Suprapubic skin (tissue), 4 donors: ENCODE measurements at regions not wholly inside any gene's neighbourhood (a gene's known extent, or its start where the extent isn't known, plus 50 kb on each side); places are given as distances from the start of the nearest gene placed in this dataset.

ENCODE experiments used
- EP300 ChIP-seq: sonication (generic); formaldehyde crosslinking; IDR thresholded peaks from one replicate; pipeline ENCODE4 v1.6.1; 2017; ENCODE audit warnings: antibody characterized with exemption
- POLR2A ChIP-seq, 2 donors: fragments of 450-650 bp; IDR thresholded peaks; one replicate each; pipeline ENCODE4 v1.6.1; 2017; ENCODE audit warnings: antibody characterized with exemption in 2 of 2, mild to moderate bottlenecking in 2 of 2, moderate library complexity in 2 of 2
- POLR2AphosphoS5 ChIP-seq, 3 donors: sonication (generic); formaldehyde crosslinking; IDR thresholded peaks; one replicate each; pipeline ENCODE4 v1.6.1; 2017; ENCODE audit warnings: antibody characterized with exemption in 3 of 3
- TF ChIP-seq, protein P1 (sequence below), 2 donors: fragments of 200-600 bp in 1 of 2; fragments of 450-650 bp in 1 of 2; sonication (generic) in 1 of 2; IDR thresholded peaks; one replicate each; pipeline ENCODE4 v1.5.1; 2016 to 2019; ENCODE audit warnings: antibody characterized with exemption in 2 of 2, mild to moderate bottlenecking in 1 of 2, moderate library complexity in 1 of 2

DNA sequence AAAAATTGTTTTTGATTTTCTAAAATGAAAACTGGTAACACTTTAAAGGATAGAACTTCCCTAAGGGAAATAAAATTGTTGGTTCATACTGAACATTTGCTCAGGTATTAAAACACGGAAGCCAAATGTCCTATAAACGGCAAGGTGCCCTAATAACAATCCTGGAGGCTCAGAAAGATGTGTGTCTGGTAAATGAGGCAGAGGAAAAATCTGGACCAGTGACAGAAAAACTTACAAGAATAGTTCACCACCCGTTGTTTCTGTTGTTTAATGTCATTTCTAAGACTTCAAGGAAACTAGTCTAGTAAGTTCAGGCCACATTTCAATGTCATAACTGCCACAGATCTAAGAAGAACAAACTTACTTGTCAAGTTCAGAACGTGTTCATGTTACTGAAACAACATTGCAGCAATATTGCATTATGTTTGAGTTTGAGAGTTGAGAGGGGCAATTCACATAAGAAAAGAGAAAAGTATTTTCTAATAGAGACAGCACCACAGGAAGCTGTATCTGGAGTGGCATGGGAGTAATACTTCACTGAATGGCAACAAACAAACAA lies 476.6 kb downstream of the GRXCR1 start:
- TF ChIP-seq POLR2A (IDR thresholded peaks at IDR 0.05), result no peak
- TF ChIP-seq, protein P1, sequence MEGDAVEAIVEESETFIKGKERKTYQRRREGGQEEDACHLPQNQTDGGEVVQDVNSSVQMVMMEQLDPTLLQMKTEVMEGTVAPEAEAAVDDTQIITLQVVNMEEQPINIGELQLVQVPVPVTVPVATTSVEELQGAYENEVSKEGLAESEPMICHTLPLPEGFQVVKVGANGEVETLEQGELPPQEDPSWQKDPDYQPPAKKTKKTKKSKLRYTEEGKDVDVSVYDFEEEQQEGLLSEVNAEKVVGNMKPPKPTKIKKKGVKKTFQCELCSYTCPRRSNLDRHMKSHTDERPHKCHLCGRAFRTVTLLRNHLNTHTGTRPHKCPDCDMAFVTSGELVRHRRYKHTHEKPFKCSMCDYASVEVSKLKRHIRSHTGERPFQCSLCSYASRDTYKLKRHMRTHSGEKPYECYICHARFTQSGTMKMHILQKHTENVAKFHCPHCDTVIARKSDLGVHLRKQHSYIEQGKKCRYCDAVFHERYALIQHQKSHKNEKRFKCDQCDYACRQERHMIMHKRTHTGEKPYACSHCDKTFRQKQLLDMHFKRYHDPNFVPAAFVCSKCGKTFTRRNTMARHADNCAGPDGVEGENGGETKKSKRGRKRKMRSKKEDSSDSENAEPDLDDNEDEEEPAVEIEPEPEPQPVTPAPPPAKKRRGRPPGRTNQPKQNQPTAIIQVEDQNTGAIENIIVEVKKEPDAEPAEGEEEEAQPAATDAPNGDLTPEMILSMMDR (IDR thresholded peaks at IDR 0.05), result no peak
- TF ChIP-seq EP300, result no peak
- no peak for TF ChIP-seq POLR2AphosphoS5 (IDR thresholded peaks at IDR 0.05)
